Osteoblast (primary cell): ENCODE measurements at regions not wholly inside any gene's neighbourhood (a gene's known extent, or its start where the extent isn't known, plus 50 kb on each side); places are given as distances from the start of the nearest gene placed in this dataset.

Experiments used
- DNase-seq: peaks from one replicate; pipeline ENCODE4 v3.0.0; 2011; ENCODE audit warnings: low spot score, mixed read lengths; ENCODE audit not compliant: insufficient read length; ENCODE audit errors: missing footprints
- H2AFZ ChIP-seq: 2 replicates; pipeline ENCODE4 v1.6.0; 2011; ENCODE audit warnings: mild to moderate bottlenecking, low read length
- H3K27ac ChIP-seq: 2 replicates; pipeline ENCODE4 v1.5.1; 2011; ENCODE audit warnings: mild to moderate bottlenecking, low read depth, low read length, moderate library complexity
- H3K27me3 ChIP-seq: 2 replicates; pipeline ENCODE4 v1.6.0; 2012; ENCODE audit warnings: mild to moderate bottlenecking, control low read depth, inconsistent platforms, low read length, moderate library complexity; ENCODE audit not compliant: insufficient read depth
- H3K36me3 ChIP-seq: 2 replicates; pipeline ENCODE4 v1.5.1; 2011; ENCODE audit warnings: mild to moderate bottlenecking, low read length, control low read depth, moderate library complexity; ENCODE audit not compliant: insufficient read depth
- H3K4me1 ChIP-seq: 2 replicates; pipeline ENCODE4 v1.5.1; 2011; ENCODE audit warnings: mild to moderate bottlenecking, low read length, control low read depth, moderate library complexity; ENCODE audit not compliant: insufficient read depth
- H3K4me2 ChIP-seq: 2 replicates; pipeline ENCODE4 v1.6.0; 2011; ENCODE audit warnings: mild to moderate bottlenecking, low read length; ENCODE audit not compliant: insufficient read depth
- H3K4me3 ChIP-seq: fragments of 200-600 bp; sonication (generic); 3 replicates; pipeline ENCODE4 v1.5.1; 2012; ENCODE audit warnings: mild to moderate bottlenecking, low read length, inconsistent platforms; ENCODE audit not compliant: insufficient read depth
- H3K79me2 ChIP-seq: 2 replicates; pipeline ENCODE4 v1.6.0; 2012; ENCODE audit warnings: mild to moderate bottlenecking, low read length, control low read depth, inconsistent platforms; ENCODE audit not compliant: insufficient read depth
- H3K9me3 ChIP-seq: 2 replicates; pipeline ENCODE4 v1.5.1; 2011; ENCODE audit warnings: low read depth, low read length, control low read depth
- H4K20me1 ChIP-seq: 2 replicates; pipeline ENCODE4 v1.6.0; 2012; ENCODE audit warnings: mild to moderate bottlenecking, low read length, control low read depth; ENCODE audit not compliant: insufficient read depth
- CTCF ChIP-seq: IDR thresholded peaks from 2 replicates; pipeline ENCODE4 v1.5.1; 2011; ENCODE audit warnings: mild to moderate bottlenecking, low read depth, low read length, moderate library complexity; ENCODE audit errors: extremely low read depth

- DNase-seq, result no peak
These were observed 93.7 kb downstream of the SHOX start for GRCh38 chrX:724256-724655.

GRCh38 chrX:723781-724180, 93.2 kb downstream of the SHOX start:
- TF ChIP-seq CTCF, result no peak
- H3K27ac ChIP-seq, result no peak overlapping the region
- no peak overlapping the region for H3K4me2 ChIP-seq
- no peaks in the 10 kb centered on the region for H3K27me3 ChIP-seq
- no peaks in the 10 kb centered on the region for H3K79me2 ChIP-seq
- H2AFZ ChIP-seq, result no peak overlapping the region
- no peak for DNase-seq
- H3K4me1 ChIP-seq, result no peaks in the 10 kb centered on the region
- H3K36me3 ChIP-seq, result no peaks in the 10 kb centered on the region
- H3K9me3 ChIP-seq, result peaks cover 3% of the 10 kb centered on the region
- H3K4me3 ChIP-seq, result no peak overlapping the region
- no peaks in the 10 kb centered on the region for H4K20me1 ChIP-seq

More at GRCh38 chrX:724256-724655, 93.7 kb downstream of the SHOX start:
- Histone ChIP-seq H3K79me2 (no peaks in the 10 kb centered on the region), H4K20me1 (no peaks in the 10 kb centered on the region), H2AFZ (no peak overlapping the region), H3K36me3 (no peaks in the 10 kb centered on the region), H3K27me3 (no peaks in the 10 kb centered on the region), H3K27ac (no peak overlapping the region), H3K4me2 (no peak overlapping the region), H3K9me3 (peaks cover 3% of the 10 kb centered on the region), H3K4me1 (no peaks in the 10 kb centered on the region), H3K4me3 (no peak overlapping the region)
- no peak for TF ChIP-seq CTCF

- TF ChIP-seq CTCF, result no peak
- Histone ChIP-seq H3K9me3 (peaks cover 3% of the 10 kb centered on the region), H3K4me3 (no peak overlapping the region), H3K4me1 (peaks cover 4% of the 10 kb centered on the region), H3K36me3 (no peaks in the 10 kb centered on the region), H4K20me1 (no peaks in the 10 kb centered on the region), H3K79me2 (no peaks in the 10 kb centered on the region), H2AFZ (no peak overlapping the region), H3K4me2 (no peak overlapping the region), H3K27me3 (no peaks in the 10 kb centered on the region), H3K27ac (no peak overlapping the region)
- no peak for DNase-seq
These were observed 90.8 kb downstream of the SHOX start for GRCh38 chrX:721354-721753.

GRCh38 chrX:720825-721224, 90.2 kb downstream of the SHOX start:
- Histone ChIP-seq H3K9me3 (peaks cover 3% of the 10 kb centered on the region), H3K27me3 (no peaks in the 10 kb centered on the region)

More at GRCh38 chrX:720825-721224, 90.2 kb downstream of the SHOX start:
- DNase-seq, result no peak
- no peaks in the 10 kb centered on the region for H3K79me2 ChIP-seq
- H3K4me1 ChIP-seq, result peaks cover 4% of the 10 kb centered on the region
- H3K4me2 ChIP-seq, result no peak overlapping the region
- no peaks in the 10 kb centered on the region for H3K36me3 ChIP-seq
- no peak overlapping the region for H2AFZ ChIP-seq
- H3K27ac ChIP-seq, result no peak overlapping the region
- TF ChIP-seq CTCF, result no peak
- no peaks in the 10 kb centered on the region for H4K20me1 ChIP-seq
- no peak overlapping the region for H3K4me3 ChIP-seq
